Hepatocyte (in vitro differentiated cells): ENCODE measurements at regions not wholly inside any gene's neighbourhood (a gene's known extent, or its start where the extent isn't known, plus 50 kb on each side); places are given as distances from the start of the nearest gene placed in this dataset.

ENCODE experiments used
- DNase-seq: peaks from one replicate; pipeline ENCODE4 v3.0.0-alpha.2; 2016; ENCODE audit warnings: low spot score
- H2AFZ ChIP-seq: fragments of 200-600 bp; sonication (generic); 2 replicates; pipeline ENCODE4 v1.6.0; 2016; ENCODE audit warnings: antibody characterized with exemption, mild to moderate bottlenecking
- H3K27ac ChIP-seq: fragments of 200-600 bp; sonication (generic); 2 replicates; pipeline ENCODE4 v1.5.1; 2016; ENCODE audit warnings: mild to moderate bottlenecking
- H3K27me3 ChIP-seq: fragments of 200-600 bp; sonication (generic); 2 replicates; pipeline ENCODE4 v1.6.1; 2016
- H3K36me3 ChIP-seq: fragments of 200-600 bp; sonication (generic); replicated peaks from 2 replicates; pipeline ENCODE4 v1.5.1; 2016; ENCODE audit warnings: low read depth; ENCODE audit not compliant: insufficient read depth
- H3K4me1 ChIP-seq: fragments of 200-600 bp; sonication (generic); 2 replicates; pipeline ENCODE4 v1.5.1; 2016; ENCODE audit warnings: mild to moderate bottlenecking, moderate library complexity; ENCODE audit not compliant: insufficient read depth
- H3K4me2 ChIP-seq: fragments of 200-600 bp; sonication (generic); 2 replicates; pipeline ENCODE4 v1.6.0; 2016
- H3K4me3 ChIP-seq: fragments of 200-600 bp; sonication (generic); 2 replicates; pipeline ENCODE4 v1.5.1; 2016; ENCODE audit warnings: mild to moderate bottlenecking
- H3K79me2 ChIP-seq: fragments of 200-600 bp; sonication (generic); 2 replicates; pipeline ENCODE4 v1.6.0; 2017; ENCODE audit warnings: mild to moderate bottlenecking
- H3K9me2 ChIP-seq: fragments of 200-600 bp; sonication (generic); replicated peaks from 2 replicates; pipeline ENCODE4 v1.6.0; 2017; ENCODE audit warnings: mild to moderate bottlenecking; ENCODE audit not compliant: insufficient read depth
- H3K9me3 ChIP-seq: fragments of 200-600 bp; sonication (generic); 2 replicates; pipeline ENCODE4 v1.5.1; 2016; ENCODE audit warnings: low read depth, mild to moderate bottlenecking
- H4K20me1 ChIP-seq: fragments of 200-600 bp; sonication (generic); 2 replicates; pipeline ENCODE4 v1.6.0; 2016; ENCODE audit warnings: mild to moderate bottlenecking; ENCODE audit not compliant: insufficient read depth, poor library complexity, severe bottlenecking
- CTCF ChIP-seq: fragments of 200-600 bp; sonication (generic); IDR thresholded peaks from 2 replicates; pipeline ENCODE4 v1.5.1; 2016; ENCODE audit warnings: antibody characterized with exemption, mild to moderate bottlenecking; ENCODE audit not compliant: poor library complexity
- EZH2 ChIP-seq: fragments of 200-600 bp; sonication (generic); IDR thresholded peaks from 2 replicates; pipeline ENCODE4 v1.6.1; 2016; ENCODE audit warnings: antibody characterized with exemption, mild to moderate bottlenecking, borderline replicate concordance
- EZH2phosphoT487 ChIP-seq: fragments of 200-600 bp; sonication (generic); IDR thresholded peaks from one replicate; pipeline ENCODE4 v1.6.1; 2018; ENCODE audit warnings: antibody characterized with exemption, mild to moderate bottlenecking, low read depth, moderate library complexity; ENCODE audit not compliant: unreplicated experiment, severe bottlenecking
- WGBS: methylation state at CpG from one replicate; pipeline ENCODE4 v1.1.6; 2016; ENCODE audit warnings: low lambda C conversion rate; ENCODE audit errors: missing lambda C conversion rate; 5-methylcytosine and 5-hydroxymethylcytosine counted together

GRCh38 chrX:39661116-39661907 is 436.4 kb downstream of the BCOR start:
- H3K27me3 ChIP-seq, result no peaks in the 10 kb centered on the region
- H3K4me3 ChIP-seq, result no peak overlapping the region
- H4K20me1 ChIP-seq, result no peaks in the 10 kb centered on the region
- TF ChIP-seq CTCF, result no peak
- TF ChIP-seq EZH2, result no peak
- no peak for TF ChIP-seq EZH2phosphoT487
- no peak overlapping the region for H3K4me2 ChIP-seq
- no peaks in the 10 kb centered on the region for H3K4me1 ChIP-seq
- DNase-seq, result no peak
- no peak overlapping the region for H2AFZ ChIP-seq
- no peaks in the 10 kb centered on the region for H3K36me3 ChIP-seq
- H3K9me2 ChIP-seq, result no peaks in the 10 kb centered on the region
- no peak overlapping the region for H3K27ac ChIP-seq
- 77% methylated on average over 6 of the region's 6 CpGs for WGBS
- H3K9me3 ChIP-seq, result no peaks in the 10 kb centered on the region
- no peaks in the 10 kb centered on the region for H3K79me2 ChIP-seq

GRCh38 chrX:39665830-39666518 is 431.8 kb downstream of the BCOR start:
- Histone ChIP-seq H3K27me3 (no peaks in the 10 kb centered on the region), H3K4me1 (no peaks in the 10 kb centered on the region), H3K79me2 (no peaks in the 10 kb centered on the region), H3K4me2 (no peak overlapping the region), H3K9me2 (no peaks in the 10 kb centered on the region), H2AFZ (no peak overlapping the region), H4K20me1 (no peaks in the 10 kb centered on the region), H3K9me3 (no peaks in the 10 kb centered on the region), H3K36me3 (no peaks in the 10 kb centered on the region), H3K27ac (no peak overlapping the region), H3K4me3 (no peak overlapping the region)
- TF ChIP-seq EZH2 (no peak), EZH2phosphoT487 (no peak), CTCF (no peak)
- 79% methylated on average over 3 of the region's 3 CpGs for WGBS
- DNase-seq, result no peak

- Histone ChIP-seq H3K36me3 (no peaks in the 10 kb centered on the region), H3K79me2 (no peaks in the 10 kb centered on the region), H3K4me2 (no peak overlapping the region), H3K4me3 (no peak overlapping the region), H4K20me1 (no peaks in the 10 kb centered on the region), H3K4me1 (no peaks in the 10 kb centered on the region), H3K9me2 (no peaks in the 10 kb centered on the region), H3K27ac (no peak overlapping the region), H2AFZ (no peak overlapping the region), H3K27me3 (no peaks in the 10 kb centered on the region), H3K9me3 (no peaks in the 10 kb centered on the region)
- 56% methylated on average over 2 of the region's 2 CpGs for WGBS
- no peak for DNase-seq
- TF ChIP-seq EZH2phosphoT487 (no peak), EZH2 (no peak), CTCF (no peak)
Observed at GRCh38 chrX:39667191-39667590, 430.6 kb downstream of the BCOR start.
